ENCODE measurements at regions not wholly inside any gene's neighbourhood (a gene's known extent, or its start where the extent isn't known, plus 50 kb on each side); places are given as distances from the start of the nearest gene placed in this dataset.

- Histone ChIP-seq H2AK5ac (ENCODE audit: low read length) (no peak overlapping the region), H4K12ac (ENCODE audit: low read depth, low read length) (no peak overlapping the region), H3K4ac (ENCODE audit: low read depth, low read length) (no peak overlapping the region), H3K4me1 (ENCODE audit: control insufficient read depth in 1 of 2, insufficient read depth in 2 of 2, low read length in 2 of 2) (peaks cover 3% of the 10 kb centered on the region in 2 experiments), H2AFZ (ENCODE audit: insufficient read depth, low read length, poor library complexity) (no peak overlapping the region), H2BK120ac (ENCODE audit: insufficient read depth, low read length, poor library complexity) (no peak overlapping the region), H2BK12ac (ENCODE audit: low read length) (no peak overlapping the region), H3K27ac (ENCODE audit: low read depth, low read length) (no peak overlapping the region), H3K79me1 (ENCODE audit: low read length) (no peaks in the 10 kb centered on the region), H3K9me3 (ENCODE audit: insufficient read depth, low read depth, low read length) (peaks cover 1% of the 10 kb centered on the region), H3K36me3 (ENCODE audit: control insufficient read depth in 1 of 2, insufficient read depth in 2 of 2, low read length in 2 of 2) (no peaks in the 10 kb centered on the region), H3K14ac (ENCODE audit: low read length) (no peak overlapping the region), H3K4me2 (ENCODE audit: low read length) (no peak overlapping the region), H4K8ac (ENCODE audit: low read depth, low read length) (no peak overlapping the region), H3K27me3 (ENCODE audit: insufficient read depth, low read length) (no peaks in the 10 kb centered on the region), H3K9ac (ENCODE audit: low read length) (no peak overlapping the region), H2BK5ac (ENCODE audit: low read depth, low read length, poor library complexity) (no peak overlapping the region), H3K18ac (ENCODE audit: low read length) (no peak overlapping the region), H3K23ac (ENCODE audit: low read length) (no peak overlapping the region), H4K91ac (ENCODE audit: low read depth, low read length) (no peak overlapping the region), H3K79me2 (ENCODE audit: control insufficient read depth, insufficient read depth, low read length, poor library complexity) (no peaks in the 10 kb centered on the region), H3K4me3 (ENCODE audit: low read depth, low read length) (no peak overlapping the region)
- no peak for DNase-seq
- WGBS (ENCODE audit: extremely low coverage, insufficient coverage, insufficient read length): no CpG with 5 or more reads among the region's 6 CpGs
Observed at GRCh38 chr2:71849111-71849510, 298.6 kb downstream of the CYP26B1 start.

DNA sequence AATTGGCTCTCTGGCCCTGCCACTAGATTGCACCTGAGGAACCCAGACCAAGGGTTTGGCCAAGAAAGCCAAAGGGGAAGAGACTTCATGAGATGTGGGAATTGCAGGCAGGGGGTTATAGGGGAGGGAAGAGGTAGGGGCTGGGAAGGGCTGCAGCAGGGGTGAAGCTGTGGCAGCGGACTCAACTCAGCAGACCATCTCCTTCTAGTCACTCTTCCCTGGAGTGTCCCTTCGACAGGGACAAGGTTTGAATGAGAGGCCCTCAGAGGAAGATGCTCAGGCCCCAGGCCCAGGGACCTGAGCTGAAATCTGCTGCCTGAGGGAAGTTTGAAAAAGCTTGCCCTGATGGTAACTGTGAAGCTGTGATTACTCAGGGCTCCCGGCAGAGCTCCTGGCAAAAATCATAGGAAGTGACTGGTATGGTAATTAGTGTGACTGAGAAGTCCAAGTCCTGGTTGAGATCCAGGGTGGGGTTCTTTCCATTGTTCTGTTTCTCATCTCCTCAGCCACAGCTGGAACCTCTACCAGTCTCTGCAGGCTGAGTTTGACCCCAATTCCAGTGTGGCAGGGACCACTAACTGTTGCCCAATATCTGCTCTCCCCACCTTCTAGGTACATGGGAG, 300.9 kb downstream of the CYP26B1 start:
- Histone ChIP-seq H3K36me3 (ENCODE audit: control insufficient read depth in 1 of 2, insufficient read depth in 2 of 2, low read length in 2 of 2) (no peaks in the 10 kb centered on the region), H3K79me2 (ENCODE audit: control insufficient read depth, insufficient read depth, low read length, poor library complexity) (no peaks in the 10 kb centered on the region), H4K8ac (ENCODE audit: low read depth, low read length) (no peak overlapping the region), H2AK5ac (ENCODE audit: low read length) (no peak overlapping the region), H2BK120ac (ENCODE audit: insufficient read depth, low read length, poor library complexity) (no peak overlapping the region), H3K27me3 (ENCODE audit: insufficient read depth, low read length) (no peaks in the 10 kb centered on the region), H3K9me3 (ENCODE audit: insufficient read depth, low read depth, low read length) (peaks cover 1% of the 10 kb centered on the region), H3K27ac (ENCODE audit: low read depth, low read length) (no peak overlapping the region), H2AFZ (ENCODE audit: insufficient read depth, low read length, poor library complexity) (no peak overlapping the region), H3K4me1 (ENCODE audit: control insufficient read depth in 1 of 2, insufficient read depth in 2 of 2, low read length in 2 of 2) (peaks cover 3 to 10% of the 10 kb centered on the region in 2 experiments), H4K12ac (ENCODE audit: low read depth, low read length) (no peak overlapping the region), H2BK5ac (ENCODE audit: low read depth, low read length, poor library complexity) (no peak overlapping the region), H3K18ac (ENCODE audit: low read length) (no peak overlapping the region), H3K9ac (ENCODE audit: low read length) (no peak overlapping the region), H2BK12ac (ENCODE audit: low read length) (no peak overlapping the region), H3K14ac (ENCODE audit: low read length) (no peak overlapping the region), H3K4ac (ENCODE audit: low read depth, low read length) (no peak overlapping the region), H3K23ac (ENCODE audit: low read length) (no peak overlapping the region), H3K4me3 (ENCODE audit: low read depth, low read length) (no peak overlapping the region), H3K4me2 (ENCODE audit: low read length) (no peak overlapping the region), H3K79me1 (ENCODE audit: low read length) (no peaks in the 10 kb centered on the region), H4K91ac (ENCODE audit: low read depth, low read length) (no peak overlapping the region)
- no CpG with 5 or more reads among the region's 3 CpGs for WGBS (ENCODE audit: extremely low coverage, insufficient coverage, insufficient read length)
- no peak for DNase-seq

DNA sequence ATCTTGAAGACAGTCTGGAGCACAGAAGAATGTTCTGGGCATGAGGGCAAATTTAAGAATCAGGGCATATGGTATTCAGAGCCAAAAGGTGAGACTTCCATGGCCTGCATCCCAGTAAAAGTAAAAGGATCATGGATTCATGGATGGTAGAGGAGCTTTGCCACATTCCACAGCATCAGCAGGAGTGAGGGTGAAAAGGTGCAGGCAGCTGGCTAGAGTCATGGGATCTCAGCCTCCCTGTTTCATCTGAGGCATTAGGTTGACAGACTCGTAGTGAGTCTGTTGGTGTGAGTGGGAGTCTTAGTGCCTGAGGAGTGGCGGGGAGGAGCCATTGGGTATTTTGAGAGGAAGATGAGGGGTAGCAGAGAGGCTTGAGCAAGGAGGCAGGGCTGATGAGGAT, 301.6 kb downstream of the CYP26B1 start:
- Histone ChIP-seq H2BK12ac (ENCODE audit: low read length) (no peak overlapping the region), H3K9me3 (ENCODE audit: insufficient read depth, low read depth, low read length) (peaks cover 1% of the 10 kb centered on the region), H3K23ac (ENCODE audit: low read length) (no peak overlapping the region), H3K27ac (ENCODE audit: low read depth, low read length) (no peak overlapping the region), H2AK5ac (ENCODE audit: low read length) (no peak overlapping the region), H3K9ac (ENCODE audit: low read length) (no peak overlapping the region), H3K36me3 (ENCODE audit: control insufficient read depth in 1 of 2, insufficient read depth in 2 of 2, low read length in 2 of 2) (no peaks in the 10 kb centered on the region), H2BK120ac (ENCODE audit: insufficient read depth, low read length, poor library complexity) (no peak overlapping the region), H3K79me2 (ENCODE audit: control insufficient read depth, insufficient read depth, low read length, poor library complexity) (no peaks in the 10 kb centered on the region), H4K12ac (ENCODE audit: low read depth, low read length) (no peak overlapping the region), H4K8ac (ENCODE audit: low read depth, low read length) (no peak overlapping the region), H3K4ac (ENCODE audit: low read depth, low read length) (no peak overlapping the region), H4K91ac (ENCODE audit: low read depth, low read length) (no peak overlapping the region), H3K79me1 (ENCODE audit: low read length) (no peaks in the 10 kb centered on the region), H3K4me1 (ENCODE audit: control insufficient read depth in 1 of 2, insufficient read depth in 2 of 2, low read length in 2 of 2) (peaks cover 0 to 7% of the 10 kb centered on the region in 2 experiments), H2AFZ (ENCODE audit: insufficient read depth, low read length, poor library complexity) (no peak overlapping the region), H3K27me3 (ENCODE audit: insufficient read depth, low read length) (no peaks in the 10 kb centered on the region), H3K4me2 (ENCODE audit: low read length) (no peak overlapping the region), H3K14ac (ENCODE audit: low read length) (no peak overlapping the region), H3K18ac (ENCODE audit: low read length) (no peak overlapping the region), H2BK5ac (ENCODE audit: low read depth, low read length, poor library complexity) (no peak overlapping the region), H3K4me3 (ENCODE audit: low read depth, low read length) (no peak overlapping the region)
- no CpG with 5 or more reads among the region's 2 CpGs for WGBS (ENCODE audit: extremely low coverage, insufficient coverage, insufficient read length)
- no peak for DNase-seq

- no peak overlapping the region for H3K4me3 ChIP-seq (ENCODE audit: low read depth, low read length)
- no peak overlapping the region for H2BK12ac ChIP-seq (ENCODE audit: low read length)
- H3K4ac ChIP-seq (ENCODE audit: low read depth, low read length): no peak overlapping the region
- no peak overlapping the region for H3K14ac ChIP-seq (ENCODE audit: low read length)
- H4K91ac ChIP-seq (ENCODE audit: low read depth, low read length): no peak overlapping the region
- H3K23ac ChIP-seq (ENCODE audit: low read length): peak overlapping the region; percentile 64
- no peak for DNase-seq
- no peak overlapping the region for H3K4me2 ChIP-seq (ENCODE audit: low read length)
- H4K8ac ChIP-seq (ENCODE audit: low read depth, low read length): no peak overlapping the region
- no peak overlapping the region for H3K18ac ChIP-seq (ENCODE audit: low read length)
- no peak overlapping the region for H3K27ac ChIP-seq (ENCODE audit: low read depth, low read length)
- H3K9ac ChIP-seq (ENCODE audit: low read length): no peak overlapping the region
- H4K12ac ChIP-seq (ENCODE audit: low read depth, low read length): no peak overlapping the region
- no peaks in the 10 kb centered on the region for H3K79me1 ChIP-seq (ENCODE audit: low read length)
- no peaks in the 10 kb centered on the region for H3K36me3 ChIP-seq (ENCODE audit: control insufficient read depth in 1 of 2, insufficient read depth in 2 of 2, low read length in 2 of 2)
- no CpG with 5 or more reads among the region's 4 CpGs for WGBS (ENCODE audit: extremely low coverage, insufficient coverage, insufficient read length)
- H2BK120ac ChIP-seq (ENCODE audit: insufficient read depth, low read length, poor library complexity): no peak overlapping the region
- peaks cover 0 to 7% of the 10 kb centered on the region in 2 experiments for H3K4me1 ChIP-seq (ENCODE audit: control insufficient read depth in 1 of 2, insufficient read depth in 2 of 2, low read length in 2 of 2)
- H3K27me3 ChIP-seq (ENCODE audit: insufficient read depth, low read length): no peaks in the 10 kb centered on the region
- H2AK5ac ChIP-seq (ENCODE audit: low read length): no peak overlapping the region
- H2BK5ac ChIP-seq (ENCODE audit: low read depth, low read length, poor library complexity): no peak overlapping the region
- H2AFZ ChIP-seq (ENCODE audit: insufficient read depth, low read length, poor library complexity): no peak overlapping the region
- no peaks in the 10 kb centered on the region for H3K79me2 ChIP-seq (ENCODE audit: control insufficient read depth, insufficient read depth, low read length, poor library complexity)
- H3K9me3 ChIP-seq (ENCODE audit: insufficient read depth, low read depth, low read length): peaks cover 1% of the 10 kb centered on the region
Observed at GRCh38 chr2:71844967-71845366, 302.7 kb downstream of the CYP26B1 start.
